Activated T-cell treated with anti-CD3 and anti-CD28 coated beads, Interleukin-2, amount 50 U/mL, for 48 hours (primary cell): ENCODE measurements at regions not wholly inside any gene's neighbourhood (a gene's known extent, or its start where the extent isn't known, plus 50 kb on each side); places are given as distances from the start of the nearest gene placed in this dataset.

Source experiments
- DNase-seq, 2 experiments: peaks; one replicate each; pipeline ENCODE4 v3.0.0-alpha.2; 2020

GRCh38 chr3:10585945-10586344 is 80.6 kb upstream of the ATP2B2 start:
- no peak for DNase-seq

- DNase-seq: peak; percentile 39 to 48
These were observed 89.5 kb upstream of the ATP2B2 start for GRCh38 chr3:10594915-10595314.

GRCh38 chr3:10596746-10597448 is 91.5 kb upstream of the ATP2B2 start:
- no peak for DNase-seq

- no peak for DNase-seq
These were observed 92.3 kb upstream of the ATP2B2 start for GRCh38 chr3:10597733-10598132.

- no peak for DNase-seq
These were observed 93.6 kb upstream of the ATP2B2 start for GRCh38 chr3:10599017-10599416.

- DNase-seq: no peak
These were observed 94.1 kb upstream of the ATP2B2 start for GRCh38 chr3:10599444-10599843.

- no peak for DNase-seq
These were observed 94.9 kb upstream of the ATP2B2 start for GRCh38 chr3:10600296-10600714.

- no peak for DNase-seq
These were observed 95.3 kb upstream of the ATP2B2 start for GRCh38 chr3:10600726-10601125.

- DNase-seq: no peak
These were observed 95.9 kb upstream of the ATP2B2 start for GRCh38 chr3:10601151-10601856.

GRCh38 chr3:10601857-10602230 is 96.5 kb upstream of the ATP2B2 start:
- no peak for DNase-seq

- DNase-seq: no peak
These were observed 96.9 kb upstream of the ATP2B2 start for GRCh38 chr3:10602271-10602670.

GRCh38 chr3:10602769-10603768 is 97.7 kb upstream of the ATP2B2 start:
- DNase-seq: peak; percentile 67 to 74

- no peak for DNase-seq
These were observed 103.7 kb upstream of the ATP2B2 start for GRCh38 chr3:10609134-10609533.

- no peak for DNase-seq
These were observed 108.8 kb upstream of the ATP2B2 start for GRCh38 chr3:10614168-10614567.

- DNase-seq: no peak
These were observed 110.3 kb upstream of the ATP2B2 start for GRCh38 chr3:10615715-10616114.

- no peak for DNase-seq
These were observed 110.9 kb upstream of the ATP2B2 start for GRCh38 chr3:10616321-10616720.

- no peak for DNase-seq
These were observed 114.8 kb upstream of the ATP2B2 start for GRCh38 chr3:10619989-10620832.

GRCh38 chr3:10620833-10621082 is 115.4 kb upstream of the ATP2B2 start:
- no peak for DNase-seq

- no peak for DNase-seq
These were observed 118.3 kb upstream of the ATP2B2 start for GRCh38 chr3:10623578-10624275.

- no peak for DNase-seq
These were observed 119.9 kb upstream of the ATP2B2 start for GRCh38 chr3:10625323-10625722.

- no peak for DNase-seq
These were observed 122.6 kb upstream of the ATP2B2 start for GRCh38 chr3:10627884-10628572.
